ENCODE measurements at regions not wholly inside any gene's neighbourhood (a gene's known extent, or its start where the extent isn't known, plus 50 kb on each side); places are given as distances from the start of the nearest gene placed in this dataset.
"Not testable (repeated sequence)": the region's sequence is repeated elsewhere in the genome, so short reads cannot be mapped to it uniquely, and the experiment has no call there.

GRCh38 chr12:54786081-54786480 is 68.2 kb upstream of the MUCL1 start:
- no peaks in the 10 kb centered on the region for H3K79me2 ChIP-seq (ENCODE audit: insufficient read depth, low read length)
- H3K36me3 Mint-ChIP-seq, result no peaks in the 10 kb centered on the region
- peaks cover 12 to 15% of the 10 kb centered on the region in 2 donors for H3K9me3 ChIP-seq (replicated peaks in 1 of 2; ENCODE audit: control insufficient read depth in 1 of 2, insufficient read depth in 1 of 2, low read length in 2 of 2)
- no peaks in the 10 kb centered on the region for H3K27me3 ChIP-seq (ENCODE audit: control insufficient read depth in 2 of 2, insufficient read depth in 2 of 2, low read length in 2 of 2)
- WGBS (ENCODE audit: insufficient coverage), result 79% methylated on average over 3 of the region's 5 CpGs
- no peaks in the 10 kb centered on the region for H3K36me3 ChIP-seq (replicated peaks in 1 of 2; ENCODE audit: control insufficient read depth in 1 of 2, insufficient read depth in 2 of 2, low read length in 2 of 2)
- TF ChIP-seq CTCF (IDR thresholded peaks at IDR 0.05), result no peak
- H3K4me2 ChIP-seq (replicated peaks; ENCODE audit: extremely low read depth, low read length, poor library complexity, severe bottlenecking), result no peak overlapping the region
- H4K20me1 ChIP-seq (ENCODE audit: insufficient read depth, low read length), result no peaks in the 10 kb centered on the region
- H2AFZ ChIP-seq (ENCODE audit: insufficient read depth, low read depth, low read length, poor library complexity, severe bottlenecking), result no peak overlapping the region
- peaks cover 18 to 38% (median 33%) of the 10 kb centered on the region in 7 donors for H3K9me3 Mint-ChIP-seq
- H3K4me1 Mint-ChIP-seq, result no peaks in the 10 kb centered on the region
- no peak overlapping the region for H3K9ac ChIP-seq (ENCODE audit: insufficient read depth, low read length, poor library complexity, severe bottlenecking)
- intact Hi-C loops (cut with micrococcal nuclease), result no loop called here
- H3K4me3 ChIP-seq (replicated peaks in 1 of 3; ENCODE audit: low read depth in 2 of 3, low read length in 3 of 3), result no peak overlapping the region
- no peak overlapping the region for H3K27ac ChIP-seq (ENCODE audit: low read depth in 1 of 2, low read length in 2 of 2)
- H3K27me3 Mint-ChIP-seq (ENCODE audit: low read depth in 3 of 3), result no peaks in the 10 kb centered on the region
- no peaks in the 10 kb centered on the region for H3K4me1 ChIP-seq (ENCODE audit: control insufficient read depth in 1 of 2, insufficient read depth in 2 of 2, low read length in 2 of 2)
- H3K27ac Mint-ChIP-seq, result no peak overlapping the region
- DNase-seq, result no peak
- no peak overlapping the region for H3K4me3 Mint-ChIP-seq

GRCh38 chr12:54784115-54784514 is 70.2 kb upstream of the MUCL1 start:
- Mint-ChIP-seq H3K27ac (no peak overlapping the region), H3K9me3 (peaks cover 21 to 41% (median 36%) of the 10 kb centered on the region in 7 donors)

GRCh38 chr12:54777031-54777430 is 77.3 kb upstream of the MUCL1 start:
- no CpG with 5 or more reads among the region's 1 CpG for WGBS (ENCODE audit: insufficient coverage)
- intact Hi-C loops (cut with micrococcal nuclease); H3K36me3 ChIP-seq (replicated peaks in 1 of 2; ENCODE audit: control insufficient read depth in 1 of 2, insufficient read depth in 2 of 2, low read length in 2 of 2); H2AFZ ChIP-seq (ENCODE audit: insufficient read depth, low read depth, low read length, poor library complexity, severe bottlenecking); H3K9me3 ChIP-seq (replicated peaks in 1 of 2; ENCODE audit: control insufficient read depth in 1 of 2, insufficient read depth in 1 of 2, low read length in 2 of 2); DNase-seq; H3K27ac ChIP-seq (ENCODE audit: low read depth in 1 of 2, low read length in 2 of 2); H3K36me3 Mint-ChIP-seq; H3K4me1 ChIP-seq (ENCODE audit: control insufficient read depth in 1 of 2, insufficient read depth in 2 of 2, low read length in 2 of 2); H3K79me2 ChIP-seq (ENCODE audit: insufficient read depth, low read length); H3K4me1 Mint-ChIP-seq; H3K9ac ChIP-seq (ENCODE audit: insufficient read depth, low read length, poor library complexity, severe bottlenecking); H3K4me3 ChIP-seq (replicated peaks in 1 of 3; ENCODE audit: low read depth in 2 of 3, low read length in 3 of 3); H3K27ac Mint-ChIP-seq; H3K27me3 Mint-ChIP-seq (ENCODE audit: low read depth in 3 of 3); H3K27me3 ChIP-seq (ENCODE audit: control insufficient read depth in 2 of 2, insufficient read depth in 2 of 2, low read length in 2 of 2); H3K4me3 Mint-ChIP-seq; H3K4me2 ChIP-seq (replicated peaks; ENCODE audit: extremely low read depth, low read length, poor library complexity, severe bottlenecking); H4K20me1 ChIP-seq (ENCODE audit: insufficient read depth, low read length): not testable (repeated sequence)
- peaks cover 6 to 16% (median 11%) of the 10 kb centered on the region in 7 donors for H3K9me3 Mint-ChIP-seq

More at GRCh38 chr12:54784115-54784514, 70.2 kb upstream of the MUCL1 start:
- intact Hi-C loops (cut with micrococcal nuclease), result no loop called here
- Mint-ChIP-seq H3K4me3 (no peak overlapping the region), H3K4me1 (no peaks in the 10 kb centered on the region), H3K36me3 (no peaks in the 10 kb centered on the region), H3K27me3 (ENCODE audit: low read depth in 3 of 3) (no peaks in the 10 kb centered on the region)
- Histone ChIP-seq H3K4me3 (replicated peaks in 1 of 3; ENCODE audit: low read depth in 2 of 3, low read length in 3 of 3) (no peak overlapping the region), H2AFZ (ENCODE audit: insufficient read depth, low read depth, low read length, poor library complexity, severe bottlenecking) (no peak overlapping the region), H4K20me1 (ENCODE audit: insufficient read depth, low read length) (no peaks in the 10 kb centered on the region), H3K79me2 (ENCODE audit: insufficient read depth, low read length) (no peaks in the 10 kb centered on the region), H3K9ac (ENCODE audit: insufficient read depth, low read length, poor library complexity, severe bottlenecking) (no peak overlapping the region), H3K27ac (ENCODE audit: low read depth in 1 of 2, low read length in 2 of 2) (no peak overlapping the region), H3K27me3 (ENCODE audit: control insufficient read depth in 2 of 2, insufficient read depth in 2 of 2, low read length in 2 of 2) (no peaks in the 10 kb centered on the region), H3K4me1 (ENCODE audit: control insufficient read depth in 1 of 2, insufficient read depth in 2 of 2, low read length in 2 of 2) (no peaks in the 10 kb centered on the region), H3K4me2 (replicated peaks; ENCODE audit: extremely low read depth, low read length, poor library complexity, severe bottlenecking) (no peak overlapping the region), H3K36me3 (replicated peaks in 1 of 2; ENCODE audit: control insufficient read depth in 1 of 2, insufficient read depth in 2 of 2, low read length in 2 of 2) (no peaks in the 10 kb centered on the region), H3K9me3 (replicated peaks in 1 of 2; ENCODE audit: control insufficient read depth in 1 of 2, insufficient read depth in 1 of 2, low read length in 2 of 2) (peaks cover 12 to 15% of the 10 kb centered on the region in 2 donors)
- no peak for TF ChIP-seq CTCF (IDR thresholded peaks at IDR 0.05)
- DNase-seq, result no peak

Measured in CD14-positive monocyte (primary cell).